ENCODE measurements at regions not wholly inside any gene's neighbourhood (a gene's known extent, or its start where the extent isn't known, plus 50 kb on each side); places are given as distances from the start of the nearest gene placed in this dataset.

DNA sequence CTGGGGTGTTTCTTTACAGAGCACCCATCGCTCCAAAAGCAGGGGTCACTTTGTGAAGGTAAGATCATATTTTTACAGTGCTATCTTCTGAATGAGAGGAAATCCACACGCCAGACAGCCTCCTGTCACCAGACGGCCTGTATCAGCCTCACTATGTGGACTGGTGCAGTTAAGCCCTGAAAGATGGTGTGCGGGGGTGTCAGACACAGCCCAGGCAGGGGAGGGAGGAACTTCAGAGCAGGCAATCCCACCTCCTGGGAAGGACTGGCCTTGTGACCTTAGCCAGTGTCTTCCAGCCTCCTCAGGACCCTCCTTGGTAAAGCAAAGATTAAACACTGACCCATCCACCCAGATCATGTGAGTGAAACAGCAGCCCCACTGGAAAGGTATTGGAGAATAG lies 249.4 kb upstream of the CTAGE1 start:
- no peak overlapping the region for H3K4me3 Mint-ChIP-seq
- H3K4me1 Mint-ChIP-seq = no peaks in the 10 kb centered on the region
- peaks cover 11 to 26% (median 21%) of the 10 kb centered on the region in 3 donors for H3K9me3 Mint-ChIP-seq
- peaks cover 1% of the 10 kb centered on the region for H3K36me3 Mint-ChIP-seq
- no peak overlapping the region for H3K27ac Mint-ChIP-seq
- H3K27me3 Mint-ChIP-seq = no peaks in the 10 kb centered on the region

DNA sequence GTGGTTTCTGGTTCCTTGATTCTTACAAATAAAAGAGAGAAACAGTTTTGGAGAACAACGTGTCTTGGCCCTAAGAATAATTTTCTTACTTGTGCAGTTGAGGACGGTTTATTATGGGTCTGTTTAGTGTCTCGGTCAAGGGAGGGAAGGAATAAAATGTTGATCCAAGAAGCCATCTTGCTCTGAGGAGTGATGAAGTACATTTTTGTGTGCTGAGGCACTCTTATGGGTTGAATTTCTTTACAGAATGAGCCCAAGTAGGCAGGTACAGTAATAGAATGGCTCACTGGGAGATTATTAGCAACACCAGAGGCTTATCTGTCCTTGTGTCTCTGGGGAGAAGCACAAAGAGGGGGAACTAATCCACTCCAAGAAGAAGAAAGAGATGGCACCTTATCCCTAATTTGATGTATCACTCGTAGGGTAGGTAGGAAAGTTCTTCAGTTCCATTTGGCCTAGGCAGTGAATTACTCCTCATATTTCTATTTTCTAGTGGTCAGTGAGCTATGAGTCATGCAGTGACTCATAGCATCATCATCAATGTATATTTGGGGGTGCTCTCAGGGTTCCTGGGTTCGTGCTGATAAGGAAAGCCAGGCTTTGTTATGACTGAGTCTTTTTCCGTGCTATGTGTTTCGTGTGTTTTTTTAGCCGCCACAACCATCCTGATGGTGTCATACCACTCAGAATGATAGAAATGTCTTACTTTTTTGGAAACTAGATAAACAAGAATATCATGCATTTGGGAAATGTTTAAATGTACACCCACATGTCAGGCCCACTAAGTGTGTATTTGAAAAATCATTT lies 250.1 kb upstream of the CTAGE1 start:
- H3K27me3 Mint-ChIP-seq = no peaks in the 10 kb centered on the region
- H3K4me1 Mint-ChIP-seq = no peaks in the 10 kb centered on the region
- H3K9me3 Mint-ChIP-seq = peaks cover 11 to 23% (median 18%) of the 10 kb centered on the region in 3 donors
- no peak overlapping the region for H3K4me3 Mint-ChIP-seq
- H3K36me3 Mint-ChIP-seq = peaks cover 1% of the 10 kb centered on the region
- no peak overlapping the region for H3K27ac Mint-ChIP-seq

DNA sequence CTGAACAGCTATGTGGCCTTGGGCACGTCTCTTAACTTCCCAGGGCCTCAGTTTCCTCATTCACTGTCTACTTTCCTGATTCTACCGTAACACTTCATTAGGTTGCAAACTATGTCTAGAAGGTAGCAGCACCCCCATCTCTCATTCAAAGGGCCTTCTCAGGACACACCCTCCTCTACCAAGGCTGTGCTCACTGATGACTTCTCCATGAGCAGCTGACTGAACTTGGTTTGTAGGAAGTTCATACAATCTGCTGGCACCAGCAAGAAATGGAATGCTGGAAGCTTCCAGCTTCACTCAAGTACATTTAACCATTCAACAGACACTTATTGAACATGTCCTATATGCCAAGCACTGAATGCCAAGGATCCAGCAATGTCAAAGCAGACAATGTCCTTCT lies 250.8 kb upstream of the CTAGE1 start:
- no peaks in the 10 kb centered on the region for H3K4me1 Mint-ChIP-seq
- H3K9me3 Mint-ChIP-seq = peaks cover 6 to 20% (median 11%) of the 10 kb centered on the region in 3 donors
- H3K36me3 Mint-ChIP-seq = no peaks in the 10 kb centered on the region
- H3K4me3 Mint-ChIP-seq = no peak overlapping the region
- no peaks in the 10 kb centered on the region for H3K27me3 Mint-ChIP-seq
- no peak overlapping the region for H3K27ac Mint-ChIP-seq

DNA sequence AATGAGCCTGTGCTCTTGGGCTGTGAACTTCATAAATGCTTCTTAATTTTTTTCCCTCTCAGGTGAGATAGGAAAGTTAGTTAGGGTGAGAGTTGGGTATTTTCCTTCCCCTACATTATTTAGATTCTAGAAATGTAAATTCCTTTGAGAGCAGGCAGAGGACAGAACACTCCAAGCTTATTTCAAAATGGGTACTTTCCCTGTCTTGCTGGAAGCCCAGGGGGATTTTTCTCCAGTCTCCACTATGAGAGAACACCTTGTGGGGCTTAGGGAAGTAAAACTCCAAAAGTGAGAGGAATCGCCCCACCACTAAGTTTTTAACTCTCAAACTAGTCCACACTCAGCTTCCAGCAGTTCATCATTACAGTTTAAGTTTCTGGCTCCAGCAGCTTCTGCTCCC lies 253.2 kb upstream of the CTAGE1 start:
- H3K4me3 Mint-ChIP-seq = no peak overlapping the region
- H3K36me3 Mint-ChIP-seq = no peaks in the 10 kb centered on the region
- H3K4me1 Mint-ChIP-seq = no peaks in the 10 kb centered on the region
- peaks cover 0 to 4% (median 1%) of the 10 kb centered on the region in 3 donors for H3K9me3 Mint-ChIP-seq
- no peaks in the 10 kb centered on the region for H3K27me3 Mint-ChIP-seq
- H3K27ac Mint-ChIP-seq = no peak overlapping the region

DNA sequence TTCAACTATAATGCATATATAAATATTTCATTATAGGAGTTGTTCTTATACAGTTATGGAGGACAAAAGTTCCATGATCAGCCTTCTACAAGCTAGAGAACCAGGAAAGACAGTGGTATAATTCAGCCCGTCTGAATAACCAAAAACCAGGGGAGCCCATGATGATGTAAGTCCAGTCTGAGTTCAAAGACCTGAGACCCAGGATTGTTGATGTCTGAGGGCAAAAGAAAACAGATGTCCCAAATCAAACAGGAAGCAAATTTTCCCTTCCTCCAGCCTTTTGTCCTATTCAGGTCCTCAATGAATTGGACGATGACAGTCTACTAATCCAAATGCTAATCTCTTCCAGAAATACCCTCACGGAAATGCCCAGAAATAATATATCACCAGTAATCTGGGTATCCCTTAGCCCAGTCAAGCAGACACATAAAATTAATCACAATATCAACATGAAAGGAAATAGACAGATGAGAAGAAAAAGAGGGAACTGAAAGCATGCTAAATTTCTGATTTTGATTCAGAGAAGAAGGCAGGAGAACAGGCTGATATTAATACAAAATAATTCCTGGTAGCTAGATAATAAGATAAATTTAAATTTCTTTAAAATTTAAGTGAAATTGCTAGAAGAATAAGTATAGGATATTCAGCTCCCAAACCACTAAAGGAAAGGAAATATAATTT lies 255.6 kb upstream of the CTAGE1 start:
- Mint-ChIP-seq H3K4me1 (no peaks in the 10 kb centered on the region), H3K9me3 (peaks cover 0 to 2% (median 0%) of the 10 kb centered on the region in 3 donors), H3K4me3 (no peak overlapping the region), H3K36me3 (no peaks in the 10 kb centered on the region), H3K27ac (no peak overlapping the region), H3K27me3 (no peaks in the 10 kb centered on the region)

DNA sequence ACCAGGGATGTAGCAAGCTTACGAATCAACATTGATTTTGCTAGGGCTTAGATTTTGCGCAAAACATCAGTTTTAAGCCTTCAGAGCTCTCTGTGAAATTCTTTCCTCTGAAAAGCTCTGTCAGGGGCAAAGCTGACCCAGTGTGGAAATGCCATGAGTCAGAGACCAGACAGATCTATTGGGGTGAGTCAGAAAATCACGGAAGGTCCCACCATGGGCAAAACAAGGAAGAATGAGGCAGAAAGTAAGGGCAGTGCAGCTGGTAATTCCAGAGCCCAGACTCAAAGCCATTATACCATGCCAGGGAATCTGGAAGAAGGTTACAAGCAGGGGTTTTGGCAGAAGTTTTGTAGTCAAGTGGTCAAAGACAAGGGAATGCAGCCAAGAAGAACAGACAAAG lies 256.6 kb upstream of the CTAGE1 start:
- H3K36me3 Mint-ChIP-seq = no peaks in the 10 kb centered on the region
- H3K27me3 Mint-ChIP-seq = no peaks in the 10 kb centered on the region
- H3K27ac Mint-ChIP-seq = no peak overlapping the region
- H3K4me1 Mint-ChIP-seq = no peaks in the 10 kb centered on the region
- peaks cover 0 to 2% (median 0%) of the 10 kb centered on the region in 3 donors for H3K9me3 Mint-ChIP-seq
- no peak overlapping the region for H3K4me3 Mint-ChIP-seq

DNA sequence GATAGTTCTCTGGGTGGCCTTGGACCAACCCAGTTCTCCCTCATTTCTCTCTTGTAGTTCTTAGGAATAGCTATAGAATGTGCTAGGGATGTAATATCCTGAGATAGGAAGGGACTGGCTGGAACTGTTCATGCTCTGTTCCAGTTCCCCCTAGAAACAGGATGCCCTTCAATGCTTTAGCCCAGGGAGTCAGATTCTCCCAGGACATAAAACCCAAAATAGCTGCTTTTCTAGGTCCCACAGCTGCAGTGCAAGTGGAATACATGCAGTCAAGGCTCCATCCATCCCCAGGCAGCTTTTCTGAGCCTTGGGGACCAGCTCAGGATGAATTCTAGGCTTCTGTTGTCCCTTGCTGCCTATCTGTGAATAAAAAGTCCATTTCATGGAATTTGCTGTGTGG lies 257.3 kb upstream of the CTAGE1 start:
- Mint-ChIP-seq H3K4me1 (no peaks in the 10 kb centered on the region), H3K27me3 (no peaks in the 10 kb centered on the region), H3K27ac (no peak overlapping the region), H3K4me3 (no peak overlapping the region), H3K36me3 (no peaks in the 10 kb centered on the region), H3K9me3 (peaks cover 0 to 2% (median 0%) of the 10 kb centered on the region in 3 donors)

DNA sequence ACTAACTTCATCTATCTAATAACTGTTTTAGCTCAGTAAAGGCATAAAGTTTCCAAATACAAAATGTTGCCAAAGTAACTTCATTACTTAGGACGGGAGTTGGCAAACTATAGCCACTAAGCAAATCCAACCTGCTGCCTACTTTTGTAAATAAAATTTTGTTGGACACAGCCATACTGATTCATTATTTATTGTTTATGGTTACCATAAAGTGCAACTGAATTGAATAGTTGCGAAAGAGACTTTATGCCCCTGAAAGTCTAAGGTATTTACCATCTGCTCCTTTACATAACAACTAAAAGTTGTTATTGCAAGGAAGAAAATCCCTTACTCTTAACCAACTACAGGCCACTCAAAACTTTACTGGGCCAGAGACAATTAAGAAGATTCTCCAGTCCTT lies 256.7 kb upstream of the RBBP8 start:
- Mint-ChIP-seq H3K36me3 (no peaks in the 10 kb centered on the region), H3K4me3 (no peak overlapping the region), H3K9me3 (no peaks in the 10 kb centered on the region), H3K4me1 (no peaks in the 10 kb centered on the region), H3K27ac (no peak overlapping the region), H3K27me3 (no peaks in the 10 kb centered on the region)

DNA sequence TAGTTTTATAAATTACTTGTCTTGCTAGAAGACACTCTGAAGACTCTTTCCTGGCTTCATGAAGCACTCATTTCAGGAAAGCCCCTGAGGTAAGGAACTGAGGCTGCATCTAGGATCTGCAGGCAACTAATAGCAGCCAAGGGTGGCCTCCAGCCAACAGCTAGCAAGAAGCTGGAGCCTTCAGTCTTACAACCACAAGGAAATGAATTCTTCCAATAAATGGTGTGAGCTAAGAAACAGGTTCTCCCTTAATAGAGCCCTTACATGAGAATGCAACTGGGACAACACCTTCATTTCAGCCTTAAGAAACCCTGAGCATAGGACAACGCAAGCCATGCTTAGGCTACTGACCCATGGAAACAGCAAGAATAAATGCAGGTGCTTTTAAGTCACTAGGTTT lies 254.6 kb upstream of the RBBP8 start:
- no peaks in the 10 kb centered on the region for H3K36me3 Mint-ChIP-seq
- no peak overlapping the region for H3K27ac Mint-ChIP-seq
- H3K27me3 Mint-ChIP-seq = no peaks in the 10 kb centered on the region
- no peak overlapping the region for H3K4me3 Mint-ChIP-seq
- no peaks in the 10 kb centered on the region for H3K9me3 Mint-ChIP-seq
- no peaks in the 10 kb centered on the region for H3K4me1 Mint-ChIP-seq

DNA sequence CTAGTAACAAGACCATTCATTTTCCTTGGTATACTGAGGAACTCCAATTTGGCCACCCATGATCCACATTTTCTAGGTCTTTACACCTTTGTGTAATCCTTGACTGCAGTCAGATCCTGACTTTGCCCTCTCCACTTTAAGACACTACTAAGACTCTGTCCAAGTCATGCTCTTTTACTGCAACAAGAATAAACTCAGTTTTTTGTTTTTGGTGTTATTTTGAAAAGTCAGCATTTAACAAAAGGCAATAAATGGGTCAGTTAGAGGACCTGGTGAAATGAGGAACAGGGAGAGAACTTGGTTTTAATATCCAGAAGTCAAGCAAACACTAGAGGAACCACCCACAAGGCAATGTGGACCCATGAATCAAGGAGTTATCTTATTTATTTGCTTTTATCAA lies 252.2 kb upstream of the RBBP8 start:
- H3K4me1 Mint-ChIP-seq = no peaks in the 10 kb centered on the region
- no peaks in the 10 kb centered on the region for H3K27me3 Mint-ChIP-seq
- no peak overlapping the region for H3K27ac Mint-ChIP-seq
- no peaks in the 10 kb centered on the region for H3K36me3 Mint-ChIP-seq
- peaks cover 0 to 3% (median 0%) of the 10 kb centered on the region in 3 donors for H3K9me3 Mint-ChIP-seq
- no peak overlapping the region for H3K4me3 Mint-ChIP-seq

DNA sequence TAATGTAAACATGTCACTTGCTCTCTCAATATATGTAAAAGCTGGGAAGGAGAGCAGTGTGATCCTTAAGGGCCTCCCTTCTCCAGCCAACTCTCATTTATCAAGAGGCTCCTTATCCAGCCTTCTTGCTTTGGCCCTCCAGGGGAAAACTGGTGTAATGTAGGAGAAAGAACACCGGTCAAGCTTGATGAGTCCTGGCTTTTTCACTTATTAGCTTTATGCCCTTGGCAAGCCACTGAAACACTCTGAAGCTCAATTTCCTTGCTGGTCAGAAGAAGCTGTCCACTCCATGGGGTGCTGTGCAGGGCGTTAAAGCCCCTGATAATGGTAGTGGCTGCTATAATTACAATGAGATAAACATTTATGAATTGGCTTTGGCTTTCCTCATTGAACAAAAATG lies 251.2 kb upstream of the RBBP8 start:
- H3K9me3 Mint-ChIP-seq = peaks cover 0 to 3% (median 0%) of the 10 kb centered on the region in 3 donors
- no peak overlapping the region for H3K4me3 Mint-ChIP-seq
- H3K4me1 Mint-ChIP-seq = no peaks in the 10 kb centered on the region
- H3K27me3 Mint-ChIP-seq = no peaks in the 10 kb centered on the region
- no peaks in the 10 kb centered on the region for H3K36me3 Mint-ChIP-seq
- H3K27ac Mint-ChIP-seq = no peak overlapping the region

DNA sequence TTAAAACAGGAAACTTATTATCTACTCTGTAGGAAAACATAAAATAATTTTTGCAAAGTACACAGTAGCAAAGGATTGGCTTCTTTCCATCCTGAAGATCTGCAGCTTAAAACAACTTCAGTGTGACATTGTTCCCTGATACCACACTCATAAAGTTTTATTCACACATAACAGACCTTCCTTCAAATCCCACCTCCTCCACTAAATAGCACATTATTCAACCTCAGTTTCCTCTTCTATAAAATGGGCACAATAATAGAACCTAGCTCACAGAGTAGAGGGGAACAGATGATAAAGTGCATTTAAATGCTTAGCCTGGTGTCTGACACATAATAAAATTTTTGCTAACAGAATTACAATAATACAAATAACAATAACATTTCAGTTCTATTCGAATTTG lies 250.4 kb upstream of the RBBP8 start:
- H3K9me3 Mint-ChIP-seq = peaks cover 0 to 5% (median 2%) of the 10 kb centered on the region in 3 donors
- no peaks in the 10 kb centered on the region for H3K4me1 Mint-ChIP-seq
- H3K27ac Mint-ChIP-seq = no peak overlapping the region
- no peaks in the 10 kb centered on the region for H3K27me3 Mint-ChIP-seq
- no peak overlapping the region for H3K4me3 Mint-ChIP-seq
- H3K36me3 Mint-ChIP-seq = no peaks in the 10 kb centered on the region

DNA sequence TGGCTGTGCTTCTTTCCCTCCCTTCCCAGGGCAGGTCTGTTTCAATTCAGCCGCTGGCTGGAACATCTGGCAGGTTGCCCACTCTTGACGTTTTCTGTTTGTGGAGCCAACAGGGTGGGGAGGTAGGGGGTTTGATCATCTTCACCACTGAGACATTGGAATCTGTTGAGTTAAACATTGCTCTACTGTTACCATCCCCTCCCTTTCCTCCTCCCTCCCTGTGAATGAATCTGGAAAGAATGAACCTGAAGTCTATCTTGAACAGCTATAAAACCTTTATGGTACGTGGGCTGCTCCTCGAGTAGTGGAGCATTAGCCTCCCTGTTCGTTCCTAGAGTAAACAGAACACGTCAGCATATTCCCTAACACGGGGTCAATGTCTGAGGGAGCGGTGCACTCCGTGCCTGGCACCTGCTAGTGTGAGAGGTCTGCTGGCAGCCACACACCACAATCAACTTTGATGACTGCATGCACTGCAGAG lies 249.9 kb upstream of the RBBP8 start:
- Mint-ChIP-seq H3K4me1 (no peaks in the 10 kb centered on the region), H3K27ac (no peak overlapping the region), H3K4me3 (no peak overlapping the region), H3K27me3 (no peaks in the 10 kb centered on the region), H3K9me3 (peaks cover 0 to 5% (median 2%) of the 10 kb centered on the region in 3 donors), H3K36me3 (no peaks in the 10 kb centered on the region)

DNA sequence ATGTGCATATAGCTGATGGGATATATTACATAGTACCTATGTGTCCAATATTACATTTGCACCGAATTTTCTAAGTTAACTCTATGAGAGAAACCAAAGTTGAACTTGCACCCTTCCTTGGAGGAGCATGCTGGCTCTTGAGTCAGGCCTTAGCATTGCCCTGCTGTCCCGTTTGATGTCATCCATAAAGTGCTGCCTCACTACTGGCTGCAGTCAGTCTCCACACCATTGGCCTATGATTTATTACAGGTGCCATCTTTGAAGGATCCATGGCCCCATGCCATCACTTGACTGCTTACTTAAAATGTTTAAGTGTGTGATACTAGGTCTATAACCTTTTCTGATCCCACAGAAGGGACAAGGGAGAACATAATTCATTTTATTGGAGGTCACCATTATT lies 249.3 kb upstream of the RBBP8 start:
- no peaks in the 10 kb centered on the region for H3K27me3 Mint-ChIP-seq
- H3K4me1 Mint-ChIP-seq = no peaks in the 10 kb centered on the region
- peaks cover 0 to 5% (median 2%) of the 10 kb centered on the region in 3 donors for H3K9me3 Mint-ChIP-seq
- no peaks in the 10 kb centered on the region for H3K36me3 Mint-ChIP-seq
- no peak overlapping the region for H3K4me3 Mint-ChIP-seq
- no peak overlapping the region for H3K27ac Mint-ChIP-seq

DNA sequence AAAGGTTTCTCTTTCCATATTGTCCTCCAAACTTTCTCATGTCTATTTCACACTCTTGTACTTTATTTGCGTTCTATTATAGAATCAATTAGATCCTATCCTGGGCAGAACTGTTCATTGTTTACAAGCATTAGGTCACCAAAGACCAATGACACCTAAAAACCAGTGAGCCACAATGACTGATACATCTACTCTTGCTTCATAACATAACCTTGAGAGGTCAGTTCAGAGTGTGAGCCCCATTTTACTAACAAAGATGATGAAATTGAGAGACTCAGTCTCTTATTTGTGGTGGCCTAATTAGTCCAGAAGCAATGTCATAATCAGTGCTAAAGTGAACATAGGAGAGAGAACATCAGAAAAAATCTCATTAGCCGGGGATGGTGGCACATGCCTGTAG lies 248.9 kb upstream of the RBBP8 start:
- Mint-ChIP-seq H3K4me3 (no peak overlapping the region), H3K9me3 (peaks cover 0 to 5% (median 2%) of the 10 kb centered on the region in 3 donors), H3K4me1 (no peaks in the 10 kb centered on the region), H3K36me3 (no peaks in the 10 kb centered on the region), H3K27me3 (no peaks in the 10 kb centered on the region), H3K27ac (no peak overlapping the region)

DNA sequence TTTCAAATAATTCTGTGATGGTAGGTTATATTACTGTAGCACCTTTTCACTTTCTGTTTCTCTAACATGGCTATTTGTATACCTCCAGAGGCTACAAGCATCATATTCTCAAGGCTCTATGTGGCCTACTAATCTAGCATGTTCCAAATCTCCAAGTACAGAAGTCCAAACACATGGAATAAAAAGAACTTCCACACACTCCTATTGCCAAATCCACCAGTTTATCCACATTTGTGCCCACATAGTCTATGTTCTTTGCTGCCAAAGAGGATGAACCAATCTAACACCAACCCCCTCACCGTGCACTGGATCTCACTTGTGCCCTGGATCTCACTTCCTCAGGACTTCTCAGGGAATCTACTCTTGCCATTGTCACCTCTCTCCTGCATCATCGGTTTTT lies 247.3 kb upstream of the RBBP8 start:
- Mint-ChIP-seq H3K36me3 (no peaks in the 10 kb centered on the region), H3K9me3 (peaks cover 0 to 5% (median 2%) of the 10 kb centered on the region in 3 donors), H3K27me3 (no peaks in the 10 kb centered on the region), H3K27ac (no peak overlapping the region), H3K4me1 (no peaks in the 10 kb centered on the region), H3K4me3 (no peak overlapping the region)
